ENCODE measurements at regions not wholly inside any gene's neighbourhood (a gene's known extent, or its start where the extent isn't known, plus 50 kb on each side); places are given as distances from the start of the nearest gene placed in this dataset.

DNA sequence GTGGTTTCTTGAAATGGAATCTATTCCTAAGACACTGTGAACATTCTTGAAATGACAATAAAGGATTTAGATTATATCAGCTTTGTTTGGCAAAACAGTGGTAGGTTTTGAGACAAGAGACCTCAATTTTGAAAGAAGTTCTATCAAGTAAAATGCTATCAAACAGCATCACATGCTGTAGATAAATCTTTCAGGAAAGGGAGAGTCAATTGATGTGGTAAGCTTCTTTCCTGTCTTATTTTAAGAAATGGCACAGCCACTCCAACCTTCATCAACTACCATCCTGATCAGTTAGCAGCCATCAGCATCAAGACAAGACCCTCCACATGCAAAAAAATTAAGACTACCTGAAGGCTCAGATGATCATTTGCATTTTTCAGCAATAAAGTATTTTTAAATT is 495.4 kb downstream of the TRIB2 start:
- Histone ChIP-seq H3K27me3 (no peaks in the 10 kb centered on the region), H3K27ac (no peak overlapping the region), H3K4me3 (no peak overlapping the region), H3K4me1 (no peaks in the 10 kb centered on the region), H3K36me3 (no peaks in the 10 kb centered on the region), H3K9me3 (peaks cover 0 to 24% (median 0%) of the 10 kb centered on the region in 4 donors)
- TF ChIP-seq, protein P1, sequence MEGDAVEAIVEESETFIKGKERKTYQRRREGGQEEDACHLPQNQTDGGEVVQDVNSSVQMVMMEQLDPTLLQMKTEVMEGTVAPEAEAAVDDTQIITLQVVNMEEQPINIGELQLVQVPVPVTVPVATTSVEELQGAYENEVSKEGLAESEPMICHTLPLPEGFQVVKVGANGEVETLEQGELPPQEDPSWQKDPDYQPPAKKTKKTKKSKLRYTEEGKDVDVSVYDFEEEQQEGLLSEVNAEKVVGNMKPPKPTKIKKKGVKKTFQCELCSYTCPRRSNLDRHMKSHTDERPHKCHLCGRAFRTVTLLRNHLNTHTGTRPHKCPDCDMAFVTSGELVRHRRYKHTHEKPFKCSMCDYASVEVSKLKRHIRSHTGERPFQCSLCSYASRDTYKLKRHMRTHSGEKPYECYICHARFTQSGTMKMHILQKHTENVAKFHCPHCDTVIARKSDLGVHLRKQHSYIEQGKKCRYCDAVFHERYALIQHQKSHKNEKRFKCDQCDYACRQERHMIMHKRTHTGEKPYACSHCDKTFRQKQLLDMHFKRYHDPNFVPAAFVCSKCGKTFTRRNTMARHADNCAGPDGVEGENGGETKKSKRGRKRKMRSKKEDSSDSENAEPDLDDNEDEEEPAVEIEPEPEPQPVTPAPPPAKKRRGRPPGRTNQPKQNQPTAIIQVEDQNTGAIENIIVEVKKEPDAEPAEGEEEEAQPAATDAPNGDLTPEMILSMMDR (IDR thresholded peaks at IDR 0.05), result no peak
- TF ChIP-seq POLR2A (IDR thresholded peaks at IDR 0.05), result no peak
- no peak for DNase-seq (ENCODE audit: low spot score in 2 of 2)

DNA sequence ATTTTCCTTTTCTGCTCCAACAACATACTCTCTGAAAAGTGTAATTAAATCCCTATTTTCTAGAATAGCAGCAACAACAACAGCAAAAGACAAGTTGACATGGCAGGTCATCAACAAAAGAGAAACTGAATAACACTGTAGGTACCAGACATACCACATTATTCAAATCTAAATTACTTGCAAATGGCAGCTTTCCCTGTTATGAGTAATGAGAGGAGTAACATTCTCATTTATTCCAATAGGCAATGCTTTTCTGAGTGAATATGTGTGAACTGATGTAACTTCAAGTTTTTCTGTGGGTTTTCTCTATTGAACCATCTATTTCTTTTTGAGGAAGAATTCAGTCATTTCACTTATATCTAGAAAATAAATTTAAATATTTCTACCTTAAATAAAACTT is 501.5 kb downstream of the TRIB2 start:
- no peak overlapping the region for H3K4me3 ChIP-seq
- DNase-seq (ENCODE audit: low spot score in 2 of 2), result no peak
- TF ChIP-seq, protein P1 (IDR thresholded peaks at IDR 0.05), result no peak
- TF ChIP-seq POLR2A (IDR thresholded peaks at IDR 0.05) (no peak), EP300 (IDR thresholded peaks at IDR 0.05) (no peak)

DNA sequence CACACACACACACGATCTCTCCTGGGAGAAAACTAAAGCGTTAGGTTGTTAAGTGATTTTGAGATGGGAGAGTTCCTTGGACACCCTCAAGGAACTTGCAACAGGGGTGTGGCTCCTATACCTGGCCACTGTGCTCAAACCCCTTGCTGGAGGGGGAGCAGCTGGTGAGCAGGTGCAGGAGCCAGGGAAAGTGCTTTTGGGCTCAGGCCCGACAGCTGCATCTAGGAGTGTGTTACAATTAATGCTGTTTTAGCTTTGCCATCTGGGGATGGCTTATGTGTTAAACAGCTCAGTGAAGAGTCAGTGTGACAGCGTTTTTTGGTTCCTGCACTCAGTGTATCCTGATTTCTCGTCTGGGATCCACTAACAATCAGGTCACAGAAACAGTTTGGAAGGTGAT is 510.8 kb downstream of the TRIB2 start:
- Histone ChIP-seq H3K36me3 (no peaks in the 10 kb centered on the region), H3K27me3 (no peaks in the 10 kb centered on the region), H3K4me3 (no peak overlapping the region), H3K9me3 (no peaks in the 10 kb centered on the region), H3K27ac (no peak overlapping the region), H3K4me1 (no peaks in the 10 kb centered on the region)
- TF ChIP-seq, protein P1 (IDR thresholded peaks at IDR 0.05), result no peak
- TF ChIP-seq POLR2A (IDR thresholded peaks at IDR 0.05) (no peak), EP300 (IDR thresholded peaks at IDR 0.05) (no peak)
- WGBS, 2 donors, result 58 to 60% methylated on average over 5 of the region's 5 CpGs
- no peak for DNase-seq (ENCODE audit: low spot score in 2 of 2)

More for the DNA sequence above, 501.5 kb downstream of the TRIB2 start:
- Histone ChIP-seq H3K9me3 (peaks cover 0 to 5% (median 0%) of the 10 kb centered on the region in 4 donors), H3K4me1 (no peaks in the 10 kb centered on the region), H3K27me3 (no peaks in the 10 kb centered on the region), H3K27ac (no peak overlapping the region), H3K36me3 (no peaks in the 10 kb centered on the region)

DNA sequence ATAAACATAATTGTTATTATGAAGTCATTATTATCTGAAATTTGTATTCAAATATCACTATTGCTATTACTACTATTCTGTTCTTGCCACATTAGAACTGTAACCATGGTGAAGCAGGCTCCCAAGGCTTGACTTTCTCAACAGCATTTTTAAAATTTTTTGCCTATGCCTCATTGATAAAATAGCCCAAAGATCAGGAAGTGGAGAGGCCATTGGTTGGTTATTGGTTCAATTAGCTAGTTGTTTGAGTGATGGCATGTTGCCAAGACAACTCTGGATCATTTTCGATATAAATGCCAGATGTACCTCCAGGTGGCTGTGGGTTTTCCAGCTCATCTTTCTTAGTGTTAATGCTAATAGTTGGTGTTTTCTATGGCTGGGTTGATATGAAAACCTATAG is 513.5 kb downstream of the TRIB2 start:
- 17 to 31% methylated on average over 1 of the region's 1 CpG for WGBS, 2 donors
- H3K9me3 ChIP-seq, result no peaks in the 10 kb centered on the region
- no peaks in the 10 kb centered on the region for H3K27me3 ChIP-seq
- no peak for DNase-seq (ENCODE audit: low spot score in 2 of 2)
- no peaks in the 10 kb centered on the region for H3K36me3 ChIP-seq
- H3K27ac ChIP-seq, result no peak overlapping the region
- TF ChIP-seq, protein P1 (IDR thresholded peaks at IDR 0.05), result no peak
- no peak for TF ChIP-seq POLR2A (IDR thresholded peaks at IDR 0.05)
- TF ChIP-seq EP300 (IDR thresholded peaks at IDR 0.05), result no peak
- H3K4me1 ChIP-seq, result no peaks in the 10 kb centered on the region
- no peak overlapping the region for H3K4me3 ChIP-seq

DNA sequence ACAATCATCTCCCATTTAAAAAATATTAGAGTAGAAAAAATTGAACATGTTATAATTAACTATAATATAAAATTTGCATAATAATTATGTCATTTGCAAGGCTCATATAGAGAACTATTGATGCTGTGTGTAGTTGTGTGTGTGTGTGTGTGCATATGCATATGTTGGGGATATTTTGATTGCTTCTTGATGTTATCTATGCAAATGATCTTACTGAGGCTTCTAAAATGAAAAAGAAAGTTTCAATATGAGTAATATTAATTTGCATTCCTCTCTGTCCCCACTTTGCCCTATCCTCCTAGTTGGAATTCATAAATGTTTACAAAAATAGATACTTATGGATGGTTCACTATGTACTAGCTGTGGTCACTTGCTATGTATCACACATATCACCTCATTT is 523.3 kb downstream of the TRIB2 start:
- Histone ChIP-seq H3K4me1 (no peaks in the 10 kb centered on the region), H3K27me3 (no peaks in the 10 kb centered on the region), H3K27ac (no peak overlapping the region), H3K36me3 (no peaks in the 10 kb centered on the region), H3K9me3 (no peaks in the 10 kb centered on the region), H3K4me3 (no peak overlapping the region)
- TF ChIP-seq POLR2A (IDR thresholded peaks at IDR 0.05) (no peak), EP300 (IDR thresholded peaks at IDR 0.05) (no peak)
- TF ChIP-seq, protein P1 (IDR thresholded peaks at IDR 0.05), result no peak
- no peak for DNase-seq (ENCODE audit: low spot score in 2 of 2)

Measured in tibial nerve (tissue), 4 donors.